ELR (cell line): ENCODE measurements at regions not wholly inside any gene's neighbourhood (a gene's known extent, or its start where the extent isn't known, plus 50 kb on each side); places are given as distances from the start of the nearest gene placed in this dataset.
"Not testable (repeated sequence)": the region's sequence is repeated elsewhere in the genome, so short reads cannot be mapped to it uniquely, and the experiment has no call there.

Experiments used
- DNase-seq: peaks from one replicate; pipeline ENCODE4 v3.0.0-alpha.2; 2015; ENCODE audit warnings: low read depth

GRCh38 chr6:66605011-66605410, 898.0 kb upstream of the EYS start:
- DNase-seq = peak; percentile 9

- DNase-seq = peak; percentile 8
Observed at GRCh38 chr6:66599541-66599940, 892.5 kb upstream of the EYS start.

GRCh38 chr6:66578362-66578761, 871.3 kb upstream of the EYS start:
- no peak for DNase-seq

GRCh38 chr6:66568271-66568670, 861.2 kb upstream of the EYS start:
- DNase-seq = no peak

GRCh38 chr6:66561479-66561878, 854.5 kb upstream of the EYS start:
- DNase-seq = no peak

- DNase-seq = no peak
Observed at GRCh38 chr6:66558189-66558588, 851.2 kb upstream of the EYS start.

- no peak for DNase-seq
Observed at GRCh38 chr6:66556936-66557335, 849.9 kb upstream of the EYS start.

- no peak for DNase-seq
Observed at GRCh38 chr6:66555082-66555481, 848.1 kb upstream of the EYS start.

GRCh38 chr6:66553441-66553840, 846.4 kb upstream of the EYS start:
- DNase-seq = no peak

- no peak for DNase-seq
Observed at GRCh38 chr6:66538551-66539135, 831.6 kb upstream of the EYS start.

GRCh38 chr6:66533921-66534404, 826.9 kb upstream of the EYS start:
- no peak for DNase-seq

- DNase-seq = no peak
Observed at GRCh38 chr6:66526061-66526460, 819.0 kb upstream of the EYS start.

GRCh38 chr6:66522864-66523263, 815.8 kb upstream of the EYS start:
- no peak for DNase-seq

- no peak for DNase-seq
Observed at GRCh38 chr6:66516377-66516776, 809.4 kb upstream of the EYS start.

GRCh38 chr6:66508433-66508832, 801.4 kb upstream of the EYS start:
- peak; percentile 4 for DNase-seq

GRCh38 chr6:66499851-66500250, 792.8 kb upstream of the EYS start:
- DNase-seq = no peak

- peak; percentile 4 for DNase-seq
Observed at GRCh38 chr6:66496659-66497058, 789.6 kb upstream of the EYS start.

- not testable (repeated sequence) for DNase-seq
Observed at GRCh38 chr6:66494643-66495042, 787.6 kb upstream of the EYS start.

- DNase-seq = no peak
Observed at GRCh38 chr6:66489269-66489987, 782.4 kb upstream of the EYS start.

GRCh38 chr6:66481216-66481615, 774.2 kb upstream of the EYS start:
- DNase-seq = no peak

- no peak for DNase-seq
Observed at GRCh38 chr6:66478705-66479104, 771.7 kb upstream of the EYS start.

GRCh38 chr6:66435321-66435720, 728.3 kb upstream of the EYS start:
- DNase-seq = peak; percentile 6

GRCh38 chr6:66429210-66429609, 722.2 kb upstream of the EYS start:
- no peak for DNase-seq

- DNase-seq = no peak
Observed at GRCh38 chr6:66423047-66423446, 716.0 kb upstream of the EYS start.
